OCI-LY1 (cell line): ENCODE measurements at regions not wholly inside any gene's neighbourhood (a gene's known extent, or its start where the extent isn't known, plus 50 kb on each side); places are given as distances from the start of the nearest gene placed in this dataset.

ENCODE experiments used
- H2AFZ ChIP-seq: fragments of 200-600 bp; sonication (generic), shearing (Covaris generic); 2 replicates; pipeline ENCODE4 v1.6.0; 2014; ENCODE audit warnings: antibody characterized with exemption, mild to moderate bottlenecking, low read length
- H3F3A ChIP-seq: fragments of 200-600 bp; sonication (generic), shearing (Covaris generic); 2 replicates; pipeline ENCODE4 v1.6.0; 2014; ENCODE audit warnings: mild to moderate bottlenecking, antibody characterized with exemption, low read length, moderate library complexity; ENCODE audit not compliant: insufficient read depth
- H3K27ac ChIP-seq: fragments of 200-600 bp; sonication (generic); 2 replicates; pipeline ENCODE4 v1.5.1; 2014; ENCODE audit warnings: low read length, mixed run types, mild to moderate bottlenecking, low read depth; ENCODE audit not compliant: poor library complexity, severe bottlenecking
- H3K27me3 ChIP-seq: fragments of 200-600 bp; sonication (generic); 2 replicates; pipeline ENCODE4 v1.6.0; 2014; ENCODE audit warnings: antibody characterized with exemption, mild to moderate bottlenecking, low read length, moderate library complexity; ENCODE audit not compliant: insufficient read depth
- H3K36me3 ChIP-seq: fragments of 200-600 bp; sonication (generic); 2 replicates; pipeline ENCODE4 v1.6.1; 2014; ENCODE audit warnings: mild to moderate bottlenecking, antibody characterized with exemption, low read length, moderate library complexity, mixed read lengths; ENCODE audit not compliant: insufficient read depth
- H3K4me1 ChIP-seq: fragments of 200-600 bp; sonication (generic); 2 replicates; pipeline ENCODE4 v1.5.1; 2014; ENCODE audit warnings: mild to moderate bottlenecking, low read length, moderate library complexity; ENCODE audit not compliant: insufficient read depth, severe bottlenecking
- H3K4me2 ChIP-seq: fragments of 200-600 bp; sonication (generic), shearing (Covaris generic); 2 replicates; pipeline ENCODE4 v1.6.1; 2014; ENCODE audit warnings: low read length
- H3K4me3 ChIP-seq: fragments of 200-600 bp; sonication (generic); 2 replicates; pipeline ENCODE4 v1.5.1; 2014; ENCODE audit warnings: low read length, low read depth, mild to moderate bottlenecking, mixed read lengths; ENCODE audit not compliant: poor library complexity, severe bottlenecking
- H3K79me2 ChIP-seq: fragments of 200-600 bp; shearing (Covaris generic); 2 replicates; pipeline ENCODE4 v1.6.1; 2016; ENCODE audit warnings: mixed run types, low read length, mixed read lengths; ENCODE audit not compliant: insufficient read depth
- H3K9ac ChIP-seq: fragments of 200-600 bp; sonication (generic), shearing (Covaris generic); 2 replicates; pipeline ENCODE4 v1.6.1; 2014; ENCODE audit warnings: mild to moderate bottlenecking, low read length, mixed read lengths
- H3K9me2 ChIP-seq: fragments of 200-600 bp; sonication (generic), shearing (Covaris generic); 2 replicates; pipeline ENCODE4 v1.6.1; 2014; ENCODE audit warnings: low read depth, mild to moderate bottlenecking, low read length, mixed read lengths
- H3K9me3 ChIP-seq: fragments of 200-600 bp; shearing (Covaris generic); 2 replicates; pipeline ENCODE4 v1.6.1; 2014; ENCODE audit warnings: low read length, mixed read lengths
- H4K20me1 ChIP-seq: fragments of 200-600 bp; sonication (generic), shearing (Covaris generic); 2 replicates; pipeline ENCODE4 v1.6.0; 2016; ENCODE audit warnings: mild to moderate bottlenecking, low read length; ENCODE audit not compliant: insufficient read depth
- EZH2 ChIP-seq: fragments of 200-600 bp; sonication (generic), shearing (Covaris generic); IDR thresholded peaks from 2 replicates; pipeline ENCODE4 v1.8.0; 2017; ENCODE audit warnings: borderline replicate concordance, mixed run types, mild to moderate bottlenecking, antibody characterized with exemption, low read length, moderate library complexity, mixed read lengths
- TF ChIP-seq, protein P1 (sequence below): fragments of 200-600 bp; sonication (generic), shearing (Covaris generic); IDR thresholded peaks from 2 replicates; pipeline ENCODE4 v1.5.1; 2017; ENCODE audit warnings: mild to moderate bottlenecking, antibody characterized with exemption, low read length, moderate library complexity, mixed read lengths

- H3K4me1 ChIP-seq, result no peaks in the 10 kb centered on the region
- TF ChIP-seq, protein P1, sequence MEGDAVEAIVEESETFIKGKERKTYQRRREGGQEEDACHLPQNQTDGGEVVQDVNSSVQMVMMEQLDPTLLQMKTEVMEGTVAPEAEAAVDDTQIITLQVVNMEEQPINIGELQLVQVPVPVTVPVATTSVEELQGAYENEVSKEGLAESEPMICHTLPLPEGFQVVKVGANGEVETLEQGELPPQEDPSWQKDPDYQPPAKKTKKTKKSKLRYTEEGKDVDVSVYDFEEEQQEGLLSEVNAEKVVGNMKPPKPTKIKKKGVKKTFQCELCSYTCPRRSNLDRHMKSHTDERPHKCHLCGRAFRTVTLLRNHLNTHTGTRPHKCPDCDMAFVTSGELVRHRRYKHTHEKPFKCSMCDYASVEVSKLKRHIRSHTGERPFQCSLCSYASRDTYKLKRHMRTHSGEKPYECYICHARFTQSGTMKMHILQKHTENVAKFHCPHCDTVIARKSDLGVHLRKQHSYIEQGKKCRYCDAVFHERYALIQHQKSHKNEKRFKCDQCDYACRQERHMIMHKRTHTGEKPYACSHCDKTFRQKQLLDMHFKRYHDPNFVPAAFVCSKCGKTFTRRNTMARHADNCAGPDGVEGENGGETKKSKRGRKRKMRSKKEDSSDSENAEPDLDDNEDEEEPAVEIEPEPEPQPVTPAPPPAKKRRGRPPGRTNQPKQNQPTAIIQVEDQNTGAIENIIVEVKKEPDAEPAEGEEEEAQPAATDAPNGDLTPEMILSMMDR, result no peak
- TF ChIP-seq EZH2, result no peak
- H2AFZ ChIP-seq, result no peak overlapping the region
- H3K27me3 ChIP-seq, result no peaks in the 10 kb centered on the region; the same call in 1 of the 2 replicates
- no peak overlapping the region for H3K4me3 ChIP-seq
- no peaks in the 10 kb centered on the region for H3K36me3 ChIP-seq
- H3K79me2 ChIP-seq, result no peaks in the 10 kb centered on the region
- no peaks in the 10 kb centered on the region for H3F3A ChIP-seq
- no peaks in the 10 kb centered on the region for H3K9me2 ChIP-seq
- no peak overlapping the region for H3K27ac ChIP-seq
- no peaks in the 10 kb centered on the region for H3K9me3 ChIP-seq
- H4K20me1 ChIP-seq, result no peaks in the 10 kb centered on the region
- no peak overlapping the region for H3K9ac ChIP-seq
- no peak overlapping the region for H3K4me2 ChIP-seq
Measured at GRCh38 chr2:216991563-216991962, 131.7 kb upstream of the TNP1 start.

DNA sequence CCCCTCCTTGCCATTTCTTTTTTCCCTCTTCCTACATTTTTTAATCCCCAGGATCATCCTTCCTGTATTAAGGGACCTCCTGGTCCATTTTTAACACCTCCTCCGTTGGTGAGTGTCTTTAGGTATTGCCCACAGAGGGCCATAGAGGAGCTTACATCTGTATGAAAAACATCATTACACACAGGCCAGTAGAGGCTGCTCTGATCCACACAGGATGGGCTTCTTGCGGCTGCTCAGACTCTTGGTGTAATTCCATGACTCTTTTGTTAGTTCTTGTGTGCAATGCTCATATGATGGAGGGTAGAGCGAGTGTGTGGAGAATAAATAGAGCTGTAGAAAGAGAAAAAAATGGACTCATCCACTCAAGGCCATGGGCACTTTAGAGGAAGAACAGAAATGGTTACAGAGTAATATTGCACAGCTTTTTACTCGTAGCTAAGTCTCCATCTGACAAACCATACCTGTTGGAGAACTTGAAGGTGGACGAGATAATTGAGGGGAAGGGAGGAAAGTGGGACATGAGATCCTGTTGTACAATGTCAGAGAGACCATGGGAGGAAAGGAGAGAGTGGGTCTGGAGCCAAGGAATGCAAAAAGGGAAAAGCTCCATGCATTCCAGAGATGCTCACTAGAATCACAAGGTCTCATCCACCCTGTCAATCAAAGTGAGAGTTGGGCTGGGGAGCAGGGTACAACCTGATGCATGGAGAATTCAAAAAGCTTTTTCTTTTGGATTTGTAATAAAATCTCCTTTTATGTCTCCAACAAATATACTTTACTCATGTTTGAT, 129.7 kb upstream of the TNP1 start:
- Histone ChIP-seq H3K27ac (no peak overlapping the region), H3K4me2 (no peak overlapping the region), H3K9me2 (no peaks in the 10 kb centered on the region), H3K36me3 (no peaks in the 10 kb centered on the region), H2AFZ (no peak overlapping the region), H3K4me3 (no peak overlapping the region), H3K27me3 (no peaks in the 10 kb centered on the region; the same call in 1 of the 2 replicates), H3K4me1 (no peaks in the 10 kb centered on the region), H3K9ac (no peak overlapping the region), H3K9me3 (no peaks in the 10 kb centered on the region), H3F3A (no peaks in the 10 kb centered on the region), H4K20me1 (no peaks in the 10 kb centered on the region), H3K79me2 (no peaks in the 10 kb centered on the region)
- TF ChIP-seq, protein P1, result no peak
- no peak for TF ChIP-seq EZH2

GRCh38 chr2:216987252-216987821, 127.5 kb upstream of the TNP1 start:
- no peaks in the 10 kb centered on the region for H3K79me2 ChIP-seq
- H3K4me2 ChIP-seq, result no peak overlapping the region

More at GRCh38 chr2:216987252-216987821, 127.5 kb upstream of the TNP1 start:
- H3K4me3 ChIP-seq, result no peak overlapping the region
- no peak overlapping the region for H3K9ac ChIP-seq
- H2AFZ ChIP-seq, result no peak overlapping the region
- no peaks in the 10 kb centered on the region for H3K9me3 ChIP-seq
- TF ChIP-seq, protein P1, result no peak
- TF ChIP-seq EZH2, result no peak
- H4K20me1 ChIP-seq, result no peaks in the 10 kb centered on the region
- no peaks in the 10 kb centered on the region for H3K36me3 ChIP-seq
- H3K9me2 ChIP-seq, result no peaks in the 10 kb centered on the region
- H3F3A ChIP-seq, result no peaks in the 10 kb centered on the region
- no peak overlapping the region for H3K27ac ChIP-seq
- no peaks in the 10 kb centered on the region for H3K4me1 ChIP-seq
- no peaks in the 10 kb centered on the region; the same call in 1 of the 2 replicates for H3K27me3 ChIP-seq
